K562 (cell line): ENCODE measurements at regions not wholly inside any gene's neighbourhood (a gene's known extent, or its start where the extent isn't known, plus 50 kb on each side); places are given as distances from the start of the nearest gene placed in this dataset.

Experiments
- CBFB ChIP-seq: sonication (generic); formaldehyde crosslinking; IDR thresholded peaks from 2 replicates; pipeline ENCODE4 v1.4.0; 2020; ENCODE audit warnings: mild to moderate bottlenecking, missing genetic modification reagents
- EGR1 ChIP-seq: fragments of 450-650 bp; conservative IDR thresholded peaks from 2 replicates; pipeline ENCODE4 v1.6.1; 2017; ENCODE audit warnings: mild to moderate bottlenecking
- HEY1 ChIP-seq: fragments of 250-450 bp; sonication (Bioruptor Pico); IDR thresholded peaks from 2 replicates; pipeline ENCODE4 v1.5.0; 2020; ENCODE audit warnings: mild to moderate bottlenecking, moderate library complexity, borderline replicate concordance
- PYGO2 ChIP-seq: fragments of 450-650 bp; IDR thresholded peaks from 2 replicates; pipeline ENCODE4 v1.6.1; 2016; ENCODE audit warnings: mild to moderate bottlenecking, missing genetic modification characterization, moderate library complexity, missing compliant biosample characterization
- TCFL5 ChIP-seq: fragments of 250-450 bp; sonication (Bioruptor Pico); conservative IDR thresholded peaks from 2 replicates; pipeline ENCODE4 v1.6.1; 2021; ENCODE audit warnings: mild to moderate bottlenecking, moderate library complexity, matching md5 sums
- XRCC3 ChIP-seq: fragments of 450-650 bp; IDR thresholded peaks from 2 replicates; pipeline ENCODE4 v1.6.1; 2017; ENCODE audit warnings: mild to moderate bottlenecking, moderate library complexity
- TF ChIP-seq, protein P1 (sequence below): sonication (generic); formaldehyde crosslinking; IDR thresholded peaks from 2 replicates; pipeline ENCODE4 v1.8.1; 2023; ENCODE audit warnings: missing genetic modification reagents, mild to moderate bottlenecking, borderline replicate concordance
- TF ChIP-seq, protein P2 (sequence below): sonication (generic); formaldehyde crosslinking; IDR thresholded peaks from 2 replicates; pipeline ENCODE4 v1.8.0; 2022; ENCODE audit warnings: mild to moderate bottlenecking, missing genetic modification reagents
- TF ChIP-seq, protein P3 (sequence below): sonication (generic); formaldehyde crosslinking; IDR thresholded peaks from 2 replicates; pipeline ENCODE4 v1.8.0; 2022; ENCODE audit warnings: missing genetic modification reagents, mild to moderate bottlenecking, moderate library complexity, borderline replicate concordance
- TF ChIP-seq, protein P4 (sequence below): fragments of 250-450 bp; sonication (Bioruptor Pico); IDR thresholded peaks from 2 replicates; pipeline ENCODE4 v1.8.0; 2021; ENCODE audit warnings: moderate library complexity, mild to moderate bottlenecking, inconsistent platforms
- TF ChIP-seq, protein P5 (sequence below), 2 experiments: fragments of 450-650 bp in 1 of 2; sonication (generic) in 1 of 2; formaldehyde crosslinking in 1 of 2; IDR thresholded peaks in 1 of 2; conservative IDR thresholded peaks in 1 of 2; 2 replicates each; pipeline versions ENCODE4 v1.6.1 to v1.8.1; 2016 to 2023; ENCODE audit warnings: mild to moderate bottlenecking in 2 of 2, moderate library complexity in 2 of 2, inconsistent platforms in 1 of 2, missing genetic modification reagents in 1 of 2
- TF ChIP-seq, protein P6 (sequence below): sonication (generic); formaldehyde crosslinking; IDR thresholded peaks from 2 replicates; pipeline ENCODE4 v1.8.0; 2022; ENCODE audit warnings: mild to moderate bottlenecking, missing genetic modification reagents

DNA sequence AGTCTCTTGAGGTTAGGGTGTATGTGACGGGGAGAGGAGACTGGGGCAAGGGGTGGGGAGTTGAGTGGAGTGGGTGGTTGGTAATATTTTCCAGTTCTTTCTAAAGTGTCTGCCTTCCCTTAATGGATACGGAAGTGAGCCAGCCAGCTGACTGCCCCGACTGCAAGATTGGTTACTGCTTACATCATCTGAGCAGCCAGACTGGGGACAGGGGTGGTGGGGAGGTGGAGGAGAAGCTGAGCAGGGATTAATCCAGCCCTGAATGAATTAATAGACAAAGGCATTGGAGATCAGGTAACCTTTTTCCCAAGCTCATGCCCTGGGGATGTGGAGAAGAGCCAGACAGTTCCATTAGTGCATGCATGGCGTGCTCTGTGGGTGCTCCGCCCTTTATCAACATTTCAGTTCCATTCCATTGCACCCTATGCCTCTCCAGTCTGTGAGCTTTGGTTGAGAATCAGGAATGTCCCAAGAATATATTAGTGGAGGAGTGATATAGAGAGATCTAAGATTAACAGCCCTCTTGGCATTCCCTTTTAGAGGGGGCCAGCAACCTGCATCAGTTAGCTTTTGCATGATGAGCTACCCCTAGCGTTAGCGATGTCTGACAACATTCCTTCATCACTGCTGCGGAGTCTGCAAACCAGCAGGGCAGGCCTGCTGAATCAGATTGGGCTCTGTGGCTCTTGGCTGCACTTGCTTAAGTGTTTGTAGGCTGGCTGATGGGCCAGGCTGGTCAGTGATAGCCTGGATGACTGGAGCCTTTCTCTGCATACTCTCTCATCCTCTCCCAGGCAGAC, 67.4 kb downstream of the TNP1 start (continued):
- TF ChIP-seq, protein P1, sequence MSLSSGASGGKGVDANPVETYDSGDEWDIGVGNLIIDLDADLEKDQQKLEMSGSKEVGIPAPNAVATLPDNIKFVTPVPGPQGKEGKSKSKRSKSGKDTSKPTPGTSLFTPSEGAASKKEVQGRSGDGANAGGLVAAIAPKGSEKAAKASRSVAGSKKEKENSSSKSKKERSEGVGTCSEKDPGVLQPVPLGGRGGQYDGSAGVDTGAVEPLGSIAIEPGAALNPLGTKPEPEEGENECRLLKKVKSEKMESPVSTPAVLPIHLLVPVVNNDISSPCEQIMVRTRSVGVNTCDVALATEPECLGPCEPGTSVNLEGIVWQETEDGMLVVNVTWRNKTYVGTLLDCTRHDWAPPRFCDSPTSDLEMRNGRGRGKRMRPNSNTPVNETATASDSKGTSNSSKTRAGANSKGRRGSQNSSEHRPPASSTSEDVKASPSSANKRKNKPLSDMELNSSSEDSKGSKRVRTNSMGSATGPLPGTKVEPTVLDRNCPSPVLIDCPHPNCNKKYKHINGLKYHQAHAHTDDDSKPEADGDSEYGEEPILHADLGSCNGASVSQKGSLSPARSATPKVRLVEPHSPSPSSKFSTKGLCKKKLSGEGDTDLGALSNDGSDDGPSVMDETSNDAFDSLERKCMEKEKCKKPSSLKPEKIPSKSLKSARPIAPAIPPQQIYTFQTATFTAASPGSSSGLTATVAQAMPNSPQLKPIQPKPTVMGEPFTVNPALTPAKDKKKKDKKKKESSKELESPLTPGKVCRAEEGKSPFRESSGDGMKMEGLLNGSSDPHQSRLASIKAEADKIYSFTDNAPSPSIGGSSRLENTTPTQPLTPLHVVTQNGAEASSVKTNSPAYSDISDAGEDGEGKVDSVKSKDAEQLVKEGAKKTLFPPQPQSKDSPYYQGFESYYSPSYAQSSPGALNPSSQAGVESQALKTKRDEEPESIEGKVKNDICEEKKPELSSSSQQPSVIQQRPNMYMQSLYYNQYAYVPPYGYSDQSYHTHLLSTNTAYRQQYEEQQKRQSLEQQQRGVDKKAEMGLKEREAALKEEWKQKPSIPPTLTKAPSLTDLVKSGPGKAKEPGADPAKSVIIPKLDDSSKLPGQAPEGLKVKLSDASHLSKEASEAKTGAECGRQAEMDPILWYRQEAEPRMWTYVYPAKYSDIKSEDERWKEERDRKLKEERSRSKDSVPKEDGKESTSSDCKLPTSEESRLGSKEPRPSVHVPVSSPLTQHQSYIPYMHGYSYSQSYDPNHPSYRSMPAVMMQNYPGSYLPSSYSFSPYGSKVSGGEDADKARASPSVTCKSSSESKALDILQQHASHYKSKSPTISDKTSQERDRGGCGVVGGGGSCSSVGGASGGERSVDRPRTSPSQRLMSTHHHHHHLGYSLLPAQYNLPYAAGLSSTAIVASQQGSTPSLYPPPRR: no peak
- TF ChIP-seq, protein P2, sequence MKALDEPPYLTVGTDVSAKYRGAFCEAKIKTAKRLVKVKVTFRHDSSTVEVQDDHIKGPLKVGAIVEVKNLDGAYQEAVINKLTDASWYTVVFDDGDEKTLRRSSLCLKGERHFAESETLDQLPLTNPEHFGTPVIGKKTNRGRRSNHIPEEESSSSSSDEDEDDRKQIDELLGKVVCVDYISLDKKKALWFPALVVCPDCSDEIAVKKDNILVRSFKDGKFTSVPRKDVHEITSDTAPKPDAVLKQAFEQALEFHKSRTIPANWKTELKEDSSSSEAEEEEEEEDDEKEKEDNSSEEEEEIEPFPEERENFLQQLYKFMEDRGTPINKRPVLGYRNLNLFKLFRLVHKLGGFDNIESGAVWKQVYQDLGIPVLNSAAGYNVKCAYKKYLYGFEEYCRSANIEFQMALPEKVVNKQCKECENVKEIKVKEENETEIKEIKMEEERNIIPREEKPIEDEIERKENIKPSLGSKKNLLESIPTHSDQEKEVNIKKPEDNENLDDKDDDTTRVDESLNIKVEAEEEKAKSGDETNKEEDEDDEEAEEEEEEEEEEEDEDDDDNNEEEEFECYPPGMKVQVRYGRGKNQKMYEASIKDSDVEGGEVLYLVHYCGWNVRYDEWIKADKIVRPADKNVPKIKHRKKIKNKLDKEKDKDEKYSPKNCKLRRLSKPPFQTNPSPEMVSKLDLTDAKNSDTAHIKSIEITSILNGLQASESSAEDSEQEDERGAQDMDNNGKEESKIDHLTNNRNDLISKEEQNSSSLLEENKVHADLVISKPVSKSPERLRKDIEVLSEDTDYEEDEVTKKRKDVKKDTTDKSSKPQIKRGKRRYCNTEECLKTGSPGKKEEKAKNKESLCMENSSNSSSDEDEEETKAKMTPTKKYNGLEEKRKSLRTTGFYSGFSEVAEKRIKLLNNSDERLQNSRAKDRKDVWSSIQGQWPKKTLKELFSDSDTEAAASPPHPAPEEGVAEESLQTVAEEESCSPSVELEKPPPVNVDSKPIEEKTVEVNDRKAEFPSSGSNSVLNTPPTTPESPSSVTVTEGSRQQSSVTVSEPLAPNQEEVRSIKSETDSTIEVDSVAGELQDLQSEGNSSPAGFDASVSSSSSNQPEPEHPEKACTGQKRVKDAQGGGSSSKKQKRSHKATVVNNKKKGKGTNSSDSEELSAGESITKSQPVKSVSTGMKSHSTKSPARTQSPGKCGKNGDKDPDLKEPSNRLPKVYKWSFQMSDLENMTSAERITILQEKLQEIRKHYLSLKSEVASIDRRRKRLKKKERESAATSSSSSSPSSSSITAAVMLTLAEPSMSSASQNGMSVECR (CRISPR knock-in tag): no peak
- no peak for TF ChIP-seq TCFL5
- TF ChIP-seq EGR1: no peak
- no peak for TF ChIP-seq XRCC3
- TF ChIP-seq, protein P3, sequence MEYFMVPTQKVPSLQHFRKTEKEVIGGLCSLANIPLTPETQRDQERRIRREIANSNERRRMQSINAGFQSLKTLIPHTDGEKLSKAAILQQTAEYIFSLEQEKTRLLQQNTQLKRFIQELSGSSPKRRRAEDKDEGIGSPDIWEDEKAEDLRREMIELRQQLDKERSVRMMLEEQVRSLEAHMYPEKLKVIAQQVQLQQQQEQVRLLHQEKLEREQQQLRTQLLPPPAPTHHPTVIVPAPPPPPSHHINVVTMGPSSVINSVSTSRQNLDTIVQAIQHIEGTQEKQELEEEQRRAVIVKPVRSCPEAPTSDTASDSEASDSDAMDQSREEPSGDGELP (CRISPR knock-in tag): peak; percentile 86
- TF ChIP-seq, protein P4, sequence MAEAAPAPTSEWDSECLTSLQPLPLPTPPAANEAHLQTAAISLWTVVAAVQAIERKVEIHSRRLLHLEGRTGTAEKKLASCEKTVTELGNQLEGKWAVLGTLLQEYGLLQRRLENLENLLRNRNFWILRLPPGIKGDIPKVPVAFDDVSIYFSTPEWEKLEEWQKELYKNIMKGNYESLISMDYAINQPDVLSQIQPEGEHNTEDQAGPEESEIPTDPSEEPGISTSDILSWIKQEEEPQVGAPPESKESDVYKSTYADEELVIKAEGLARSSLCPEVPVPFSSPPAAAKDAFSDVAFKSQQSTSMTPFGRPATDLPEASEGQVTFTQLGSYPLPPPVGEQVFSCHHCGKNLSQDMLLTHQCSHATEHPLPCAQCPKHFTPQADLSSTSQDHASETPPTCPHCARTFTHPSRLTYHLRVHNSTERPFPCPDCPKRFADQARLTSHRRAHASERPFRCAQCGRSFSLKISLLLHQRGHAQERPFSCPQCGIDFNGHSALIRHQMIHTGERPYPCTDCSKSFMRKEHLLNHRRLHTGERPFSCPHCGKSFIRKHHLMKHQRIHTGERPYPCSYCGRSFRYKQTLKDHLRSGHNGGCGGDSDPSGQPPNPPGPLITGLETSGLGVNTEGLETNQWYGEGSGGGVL (CRISPR knock-in tag): no peak
- TF ChIP-seq PYGO2: no peak
- TF ChIP-seq, protein P5, sequence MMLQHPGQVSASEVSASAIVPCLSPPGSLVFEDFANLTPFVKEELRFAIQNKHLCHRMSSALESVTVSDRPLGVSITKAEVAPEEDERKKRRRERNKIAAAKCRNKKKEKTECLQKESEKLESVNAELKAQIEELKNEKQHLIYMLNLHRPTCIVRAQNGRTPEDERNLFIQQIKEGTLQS (IDR thresholded peaks at IDR 0.05): peak; percentile 78
- TF ChIP-seq, protein P5 (CRISPR knock-in tag; conservative IDR thresholded peaks at IDR 0.05): no peak
- TF ChIP-seq CBFB (CRISPR knock-in tag): no peak
- no peak for TF ChIP-seq HEY1
- TF ChIP-seq, protein P6, sequence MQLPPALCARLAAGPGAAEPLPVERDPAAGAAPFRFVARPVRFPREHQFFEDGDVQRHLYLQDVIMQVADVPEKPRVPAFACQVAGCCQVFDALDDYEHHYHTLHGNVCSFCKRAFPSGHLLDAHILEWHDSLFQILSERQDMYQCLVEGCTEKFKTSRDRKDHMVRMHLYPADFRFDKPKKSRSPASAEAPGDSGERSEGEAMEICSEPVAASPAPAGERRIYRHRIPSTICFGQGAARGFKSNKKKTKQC (CRISPR knock-in tag): no peak
